K562 (cell line): ENCODE measurements at regions not wholly inside any gene's neighbourhood (a gene's known extent, or its start where the extent isn't known, plus 50 kb on each side); places are given as distances from the start of the nearest gene placed in this dataset.

ENCODE experiments used
- ATAC-seq: fragments of 200-7000 bp; cut with Tn5 transposase; 3 replicates; pipeline ENCODE4 v1.9.1; 2020; ENCODE audit warnings: moderate library complexity
- BruUV-seq: library from RNA; stranded (reverse); fragments of 400-500 nt; replicated peaks from 2 replicates; lab custom pipeline; 2021; lab: Mats Ljungman, UMichigan
- CTCF ChIA-PET: fragments of 300-600 bp; formaldehyde crosslinking; extraction: SDS; loops from one replicate; lab custom pipeline; 2021; ENCODE audit warnings: low intra/inter-chr PET ratio; lab: Yijun Ruan, JAX
- POLR2A ChIA-PET: fragments of 300-600, 350-650 bp; sonication (Branson Sonifier 250); formaldehyde crosslinking; extraction: SDS; loops from one replicate; lab custom pipeline; 2021; ENCODE audit warnings: antibody characterized with exemption, inconsistent platforms; lab: Yijun Ruan, JAX
- DNase-seq, 4 experiments: peaks; one replicate each; pipeline versions ENCODE4 v3.0.0 to v3.0.0-alpha.2; 2011 to 2018; ENCODE audit warnings: low spot score in 3 of 4, mixed read lengths in 3 of 4; ENCODE audit errors: extremely low read depth in 1 of 4
- FAIRE-seq: peaks from 2 replicates; lab custom pipeline; 2011; peaks lifted over from hg19 to GRCh38; lab: Jason Lieb, UNC
- H2AFZ ChIP-seq: 2 replicates; pipeline ENCODE4 v1.6.0; 2011; ENCODE audit warnings: low read depth, low read length, control low read depth, inconsistent platforms
- H3K27ac ChIP-seq: fragments of 200-600 bp; 3 replicates; pipeline ENCODE4 v1.8.0; 2011; ENCODE audit warnings: low read depth, mild to moderate bottlenecking, control low read depth, inconsistent platforms, low read length, moderate library complexity, mixed read lengths; ENCODE audit errors: extremely low read depth
- H3K27me3 ChIP-seq, 2 experiments: fragments of 300-600 bp in 1 of 2; 2 replicates in 1 of 2; 3 replicates in 1 of 2; pipeline versions ENCODE4 v1.6.0 to v1.8.0; 2011; ENCODE audit warnings: inconsistent platforms in 2 of 2, low read length in 2 of 2, mild to moderate bottlenecking in 1 of 2, mixed read lengths in 1 of 2, moderate library complexity in 1 of 2; ENCODE audit not compliant: control insufficient read depth in 2 of 2, insufficient read depth in 2 of 2
- H3K36me3 ChIP-seq: fragments of 300-600 bp; 3 replicates; pipeline ENCODE4 v1.8.0; 2011; ENCODE audit warnings: mild to moderate bottlenecking, low read length, inconsistent platforms; ENCODE audit not compliant: control insufficient read depth, insufficient read depth
- H3K4me1 ChIP-seq, 2 experiments: fragments of 200-600 bp in 1 of 2; replicated peaks in 1 of 2; 2 replicates in 1 of 2; 3 replicates in 1 of 2; pipeline versions ENCODE4 v1.5.1 to v1.8.0; 2011; ENCODE audit warnings: inconsistent platforms in 2 of 2, low read length in 2 of 2, mild to moderate bottlenecking in 1 of 2, mixed read lengths in 1 of 2, moderate library complexity in 1 of 2; ENCODE audit not compliant: control insufficient read depth in 2 of 2, insufficient read depth in 2 of 2
- H3K4me2 ChIP-seq: 2 replicates; pipeline ENCODE4 v1.6.1; 2011; ENCODE audit warnings: low read length, control low read depth, inconsistent platforms, mixed read lengths; ENCODE audit not compliant: insufficient read depth
- H3K4me3 ChIP-seq: fragments of 200-600 bp; sonication (generic), shearing (Covaris generic); 2 replicates; pipeline ENCODE4 v1.5.1; 2016; ENCODE audit warnings: control low read depth, inconsistent platforms
- H3K79me2 ChIP-seq: fragments of 200-600 bp; 3 replicates; pipeline ENCODE4 v1.8.0; 2011; ENCODE audit warnings: low read length, inconsistent platforms; ENCODE audit not compliant: control insufficient read depth, insufficient read depth
- H3K9ac ChIP-seq, 2 experiments: 2 replicates each; pipeline versions ENCODE4 v1.6.0 to v1.6.1; 2011; ENCODE audit warnings: low read depth in 2 of 2, low read length in 2 of 2, control low read depth in 1 of 2, inconsistent platforms in 1 of 2, mild to moderate bottlenecking in 1 of 2, mixed read lengths in 1 of 2; ENCODE audit not compliant: insufficient read depth in 1 of 2
- H3K9me1 ChIP-seq: one replicate; pipeline ENCODE4 v1.6.0; 2011; ENCODE audit warnings: inconsistent platforms, mild to moderate bottlenecking, low read length, moderate library complexity; ENCODE audit not compliant: control insufficient read depth, insufficient read depth
- H3K9me3 ChIP-seq: replicated peaks from 2 replicates; pipeline ENCODE4 v1.5.1; 2011; ENCODE audit warnings: low read depth, low read length, inconsistent platforms; ENCODE audit not compliant: control insufficient read depth, insufficient read depth
- H4K20me1 ChIP-seq: replicated peaks from 2 replicates; pipeline ENCODE4 v1.6.1; 2011; ENCODE audit warnings: low read length, inconsistent platforms, mixed read lengths; ENCODE audit not compliant: control insufficient read depth, insufficient read depth
- ARID2 ChIP-seq: fragments of 450-650 bp; IDR thresholded peaks from 2 replicates; pipeline ENCODE4 v1.6.1; 2017; ENCODE audit warnings: antibody characterized with exemption, mild to moderate bottlenecking
- CEBPB ChIP-seq: fragments of 450-650 bp; IDR thresholded peaks from 2 replicates; pipeline ENCODE4 v1.6.1; 2016; ENCODE audit warnings: missing genetic modification characterization, missing compliant biosample characterization
- HEY1 ChIP-seq: fragments of 250-450 bp; sonication (Bioruptor Pico); IDR thresholded peaks from 2 replicates; pipeline ENCODE4 v1.5.0; 2020; ENCODE audit warnings: mild to moderate bottlenecking, moderate library complexity, borderline replicate concordance
- HNRNPK ChIP-seq: fragments of 200-400 bp; formaldehyde crosslinking; IDR thresholded peaks from one replicate; pipeline ENCODE4 v1.6.1; 2018; ENCODE audit warnings: mild to moderate bottlenecking, low read depth, low read length; ENCODE audit not compliant: poor library complexity, severe bottlenecking
- HNRNPL ChIP-seq: fragments of 200-400 bp; formaldehyde crosslinking; IDR thresholded peaks from 2 replicates; pipeline ENCODE4 v1.6.1; 2017; ENCODE audit warnings: low read depth, mild to moderate bottlenecking, low read length
- POLR2AphosphoS2 ChIP-seq: IDR thresholded peaks from 2 replicates; pipeline ENCODE4 v1.6.1; 2012; ENCODE audit warnings: low read length, improper control_type of control experiment
- RNF2 ChIP-seq: sonication (generic); IDR thresholded peaks from 2 replicates; pipeline ENCODE4 v1.6.1; 2016
- SIN3A ChIP-seq, 2 experiments: fragments of 150-350 bp in 1 of 2; IDR thresholded peaks; 2 replicates each; pipeline ENCODE4 v1.6.1; 2011 to 2016; ENCODE audit warnings: borderline replicate concordance in 2 of 2, low read depth in 2 of 2, low read length in 2 of 2, mild to moderate bottlenecking in 2 of 2, moderate library complexity in 2 of 2; ENCODE audit not compliant: control insufficient read depth in 1 of 2
- YBX1 ChIP-seq: fragments of 450-650 bp; IDR thresholded peaks from 2 replicates; pipeline ENCODE4 v1.7.1; 2016; ENCODE audit warnings: mild to moderate bottlenecking
- ZBTB17 ChIP-seq: fragments of 450-650 bp; formaldehyde crosslinking; IDR thresholded peaks from 2 replicates; pipeline ENCODE4 v1.4.0; 2020; ENCODE audit warnings: mild to moderate bottlenecking
- ZNF589 ChIP-seq: fragments of 200-800 bp; sonication (Bioruptor generic); IDR thresholded peaks from 2 replicates; pipeline ENCODE4 v1.6.1; 2016; ENCODE audit warnings: low read depth, missing genetic modification characterization, missing compliant biosample characterization
- ZNF75A ChIP-seq: fragments of 450-650 bp; formaldehyde crosslinking; IDR thresholded peaks from 2 replicates; pipeline ENCODE4 v1.4.0; 2020; ENCODE audit warnings: mild to moderate bottlenecking
- ZNF778 ChIP-seq: fragments of 450-650 bp; formaldehyde crosslinking; IDR thresholded peaks from 2 replicates; pipeline ENCODE4 v1.4.0; 2020; ENCODE audit warnings: mild to moderate bottlenecking, moderate library complexity
- ZNF785 ChIP-seq: fragments of 250-450 bp; sonication (Bioruptor Pico); IDR thresholded peaks from 2 replicates; pipeline ENCODE4 v1.4.0; 2020; ENCODE audit warnings: mild to moderate bottlenecking
- WGBS: fragments of 100-300 bp; shearing (Covaris generic); methylation state at CpG from one replicate; pipeline ENCODE4 v1.1.6; 2016; ENCODE audit warnings: low coverage, mixed read lengths; ENCODE audit not compliant: insufficient coverage; ENCODE audit errors: missing lambda C conversion rate; 5-methylcytosine and 5-hydroxymethylcytosine counted together
- in situ Hi-C: fragments of 300-500 bp; cut with MboI; formaldehyde crosslinking; loops from 4 replicates; pipeline ENCODE4 v1.15.0; 2018; ENCODE audit warnings: inconsistent platforms, mixed read lengths
- intact Hi-C: fragments of 100-400 bp; cut with micrococcal nuclease; formaldehyde crosslinking; loops from 2 replicates; pipeline ENCODE4 v1.14.2; 2022
- TF ChIP-seq, protein P1 (sequence below): fragments of 250-450 bp; sonication (Bioruptor Pico); IDR thresholded peaks from 2 replicates; pipeline ENCODE4 v1.8.0; 2021; ENCODE audit warnings: mild to moderate bottlenecking, moderate library complexity
- TF ChIP-seq, protein P2 (sequence below): fragments of 450-650 bp; IDR thresholded peaks from 2 replicates; pipeline ENCODE4 v1.6.1; 2017; ENCODE audit warnings: mild to moderate bottlenecking, moderate library complexity
- TF ChIP-seq, protein P3 (sequence below): fragments of 450-650 bp; IDR thresholded peaks from 2 replicates; pipeline ENCODE4 v1.7.0; 2016; ENCODE audit warnings: borderline replicate concordance

- TF ChIP-seq, protein P1, sequence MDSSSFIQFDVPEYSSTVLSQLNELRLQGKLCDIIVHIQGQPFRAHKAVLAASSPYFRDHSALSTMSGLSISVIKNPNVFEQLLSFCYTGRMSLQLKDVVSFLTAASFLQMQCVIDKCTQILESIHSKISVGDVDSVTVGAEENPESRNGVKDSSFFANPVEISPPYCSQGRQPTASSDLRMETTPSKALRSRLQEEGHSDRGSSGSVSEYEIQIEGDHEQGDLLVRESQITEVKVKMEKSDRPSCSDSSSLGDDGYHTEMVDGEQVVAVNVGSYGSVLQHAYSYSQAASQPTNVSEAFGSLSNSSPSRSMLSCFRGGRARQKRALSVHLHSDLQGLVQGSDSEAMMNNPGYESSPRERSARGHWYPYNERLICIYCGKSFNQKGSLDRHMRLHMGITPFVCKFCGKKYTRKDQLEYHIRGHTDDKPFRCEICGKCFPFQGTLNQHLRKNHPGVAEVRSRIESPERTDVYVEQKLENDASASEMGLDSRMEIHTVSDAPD (CRISPR knock-in tag): no peak
- no peak for TF ChIP-seq CEBPB (tag)
Observed at GRCh38 chr4:59484944-59485343, 1715.2 kb upstream of the ADGRL3 start (continued).

GRCh38 chr4:59500103-59500502, 1700.0 kb upstream of the ADGRL3 start:
- FAIRE-seq: no peak
- POLR2A ChIA-PET: no interaction called here
- BruUV-seq: no TSS peak
- TF ChIP-seq, protein P2, sequence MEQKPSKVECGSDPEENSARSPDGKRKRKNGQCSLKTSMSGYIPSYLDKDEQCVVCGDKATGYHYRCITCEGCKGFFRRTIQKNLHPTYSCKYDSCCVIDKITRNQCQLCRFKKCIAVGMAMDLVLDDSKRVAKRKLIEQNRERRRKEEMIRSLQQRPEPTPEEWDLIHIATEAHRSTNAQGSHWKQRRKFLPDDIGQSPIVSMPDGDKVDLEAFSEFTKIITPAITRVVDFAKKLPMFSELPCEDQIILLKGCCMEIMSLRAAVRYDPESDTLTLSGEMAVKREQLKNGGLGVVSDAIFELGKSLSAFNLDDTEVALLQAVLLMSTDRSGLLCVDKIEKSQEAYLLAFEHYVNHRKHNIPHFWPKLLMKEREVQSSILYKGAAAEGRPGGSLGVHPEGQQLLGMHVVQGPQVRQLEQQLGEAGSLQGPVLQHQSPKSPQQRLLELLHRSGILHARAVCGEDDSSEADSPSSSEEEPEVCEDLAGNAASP: no peak
- TF ChIP-seq RNF2: no peak
- no peak for TF ChIP-seq ZNF589 (CRISPR knock-in tag)
- no peak for TF ChIP-seq HEY1
- no peak for TF ChIP-seq ZNF75A (CRISPR knock-in tag)
- TF ChIP-seq, protein P3, sequence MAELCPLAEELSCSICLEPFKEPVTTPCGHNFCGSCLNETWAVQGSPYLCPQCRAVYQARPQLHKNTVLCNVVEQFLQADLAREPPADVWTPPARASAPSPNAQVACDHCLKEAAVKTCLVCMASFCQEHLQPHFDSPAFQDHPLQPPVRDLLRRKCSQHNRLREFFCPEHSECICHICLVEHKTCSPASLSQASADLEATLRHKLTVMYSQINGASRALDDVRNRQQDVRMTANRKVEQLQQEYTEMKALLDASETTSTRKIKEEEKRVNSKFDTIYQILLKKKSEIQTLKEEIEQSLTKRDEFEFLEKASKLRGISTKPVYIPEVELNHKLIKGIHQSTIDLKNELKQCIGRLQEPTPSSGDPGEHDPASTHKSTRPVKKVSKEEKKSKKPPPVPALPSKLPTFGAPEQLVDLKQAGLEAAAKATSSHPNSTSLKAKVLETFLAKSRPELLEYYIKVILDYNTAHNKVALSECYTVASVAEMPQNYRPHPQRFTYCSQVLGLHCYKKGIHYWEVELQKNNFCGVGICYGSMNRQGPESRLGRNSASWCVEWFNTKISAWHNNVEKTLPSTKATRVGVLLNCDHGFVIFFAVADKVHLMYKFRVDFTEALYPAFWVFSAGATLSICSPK: no peak
- TF ChIP-seq ZBTB17 (CRISPR knock-in tag): no peak
- no peak for TF ChIP-seq HNRNPL
- no peak for TF ChIP-seq ZNF778 (CRISPR knock-in tag)
- no peak for TF ChIP-seq ZNF785
- no peak for TF ChIP-seq YBX1
- TF ChIP-seq SIN3A (IDR thresholded peaks at IDR 0.05; ENCODE audit: borderline replicate concordance in 2 of 2, control insufficient read depth in 1 of 2, low read depth in 2 of 2, low read length in 2 of 2): no peak
- TF ChIP-seq ARID2: no peak
- TF ChIP-seq POLR2AphosphoS2: no peak
- no peak for TF ChIP-seq HNRNPK

More at GRCh38 chr4:59500103-59500502, 1700.0 kb upstream of the ADGRL3 start:
- Histone ChIP-seq H4K20me1 (no peaks in the 10 kb centered on the region), H3K27me3 (no peaks in the 10 kb centered on the region), H3K36me3 (no peaks in the 10 kb centered on the region), H3K4me2 (no peak overlapping the region), H3K9me3 (no peaks in the 10 kb centered on the region; the same call in 1 of the 2 replicates), H2AFZ (no peak overlapping the region), H3K9ac (no peak overlapping the region), H3K4me3 (no peak overlapping the region), H3K4me1 (no peaks in the 10 kb centered on the region), H3K79me2 (no peaks in the 10 kb centered on the region), H3K9me1 (no peaks in the 10 kb centered on the region), H3K27ac (no peak overlapping the region)
- DNase-seq (no peak), ATAC-seq (no peak)
- CTCF ChIA-PET: no interaction called here
- intact Hi-C loops (no loop called here), in situ Hi-C loops (no loop called here)
- WGBS: 15% methylated on average over 2 of the region's 2 CpGs
